Hepatic stellate cell (primary cell): ENCODE measurements at regions not wholly inside any gene's neighbourhood (a gene's known extent, or its start where the extent isn't known, plus 50 kb on each side); places are given as distances from the start of the nearest gene placed in this dataset.

ENCODE experiments used
- DNase-seq: peaks from one replicate; pipeline ENCODE4 v3.0.0; 2011; ENCODE audit warnings: low spot score

GRCh38 chr17:79369001-79369400 is 241.8 kb downstream of the RBFOX3 start:
- DNase-seq: no peak

DNA sequence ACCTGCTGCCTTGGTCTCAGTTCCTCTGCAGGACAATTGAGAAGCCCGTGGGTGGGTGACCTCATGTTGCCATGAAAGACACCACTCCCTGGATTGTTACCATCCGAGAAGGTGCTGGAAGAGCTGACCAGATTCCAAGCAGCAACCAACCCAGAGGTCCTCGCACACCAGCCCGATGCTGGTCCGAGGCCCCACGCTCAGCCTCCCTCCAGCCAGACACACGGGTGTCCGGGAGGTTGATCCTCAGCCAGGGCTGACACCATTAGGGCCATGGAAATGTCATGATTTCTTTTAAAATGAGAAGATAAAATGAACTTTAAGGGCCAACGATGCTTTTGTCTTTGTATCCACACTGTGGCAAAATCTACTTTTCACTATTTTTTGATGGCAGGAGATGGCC is 242.3 kb downstream of the RBFOX3 start:
- no peak for DNase-seq

DNA sequence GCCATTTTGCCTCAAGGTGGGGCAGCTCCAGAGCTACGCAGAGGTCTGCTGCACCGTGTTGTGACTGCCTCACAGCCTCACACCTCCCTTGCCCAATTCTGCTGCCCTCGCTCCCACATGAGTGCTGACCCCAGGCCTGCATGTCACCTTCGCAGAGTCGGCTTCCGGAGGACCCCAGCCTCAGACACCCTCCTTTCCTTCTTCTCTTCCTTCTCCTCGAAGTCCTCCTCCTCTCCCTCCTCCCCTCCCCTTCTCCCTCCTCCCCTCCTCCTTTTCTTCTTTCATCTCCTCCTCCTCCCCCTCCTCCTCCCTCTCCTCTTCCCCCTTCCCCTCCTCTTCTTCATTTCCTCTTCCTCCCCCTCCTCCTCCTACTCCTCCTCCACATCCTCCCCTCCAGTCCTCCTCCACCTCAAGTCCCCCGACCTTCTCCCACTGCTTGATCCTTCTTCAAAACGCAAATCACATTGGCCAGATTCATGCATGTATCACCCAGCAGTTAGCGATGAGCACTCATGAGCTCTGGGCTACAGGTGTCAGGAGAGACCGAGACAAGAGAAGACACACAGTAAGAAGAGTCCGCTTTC is 243.8 kb downstream of the RBFOX3 start:
- no peak for DNase-seq

DNA sequence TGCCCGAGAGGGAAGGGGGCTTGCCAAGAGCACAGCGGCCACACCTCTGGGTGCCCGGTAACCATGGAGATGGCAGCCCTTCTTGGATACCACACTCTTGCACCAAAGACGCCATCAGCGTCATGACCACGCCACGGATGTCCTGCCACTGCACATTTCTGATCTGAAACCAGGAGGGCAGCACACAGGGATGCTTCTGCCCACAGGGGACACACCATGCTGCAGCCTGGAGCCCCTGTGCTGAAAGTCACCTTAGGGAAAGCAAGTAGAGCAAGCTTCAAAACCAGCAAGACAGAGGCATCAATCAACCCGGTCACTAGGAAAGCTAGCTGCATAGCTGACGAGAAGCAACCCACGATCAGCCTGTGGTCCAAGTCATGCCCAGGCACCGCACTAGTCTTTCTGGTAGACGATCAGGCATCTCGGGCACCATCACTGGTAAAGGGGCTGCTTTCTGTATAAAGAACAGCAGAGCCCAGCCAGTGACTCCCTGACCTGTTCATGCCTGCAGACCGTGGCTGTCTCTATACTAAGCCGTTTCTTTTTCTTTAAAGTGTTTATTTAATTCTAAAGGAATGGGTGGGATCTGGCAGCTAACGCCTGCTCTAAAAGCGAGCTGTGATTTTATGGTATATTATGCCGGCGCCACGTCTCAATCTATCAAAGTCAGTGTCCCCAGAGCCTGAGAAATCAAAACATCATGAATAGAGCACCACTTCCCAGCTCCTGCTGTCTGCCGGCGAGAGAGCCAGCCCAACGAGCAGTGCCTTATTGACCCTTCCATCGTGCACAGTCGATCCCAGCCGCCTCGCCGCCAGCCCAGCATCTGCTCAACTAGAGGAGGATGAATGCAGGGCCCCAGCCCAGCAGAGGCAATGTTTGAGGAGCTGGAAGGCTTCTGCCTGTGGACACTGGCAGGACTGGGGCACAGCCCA is 244.7 kb downstream of the RBFOX3 start:
- DNase-seq: no peak

DNA sequence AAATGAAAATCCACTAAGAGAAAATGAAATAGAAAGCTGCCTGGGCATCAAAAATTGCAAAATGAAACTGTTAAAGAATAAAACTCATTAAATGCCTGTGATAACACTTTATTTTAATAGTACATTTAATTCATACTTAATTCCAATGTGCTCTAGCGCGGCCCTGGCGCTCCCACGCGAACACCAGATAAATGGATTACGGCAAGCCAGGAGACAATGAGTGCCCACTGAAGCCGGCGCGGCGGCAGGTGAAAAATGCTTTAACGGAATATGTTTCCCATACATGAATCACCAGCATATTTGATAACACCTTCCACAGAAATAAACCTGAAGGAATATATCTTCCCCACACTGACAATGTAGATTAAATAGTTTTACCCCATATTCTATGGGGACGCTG is 245.5 kb downstream of the RBFOX3 start:
- DNase-seq: no peak

- no peak for DNase-seq
These were observed 246.3 kb downstream of the RBFOX3 start for GRCh38 chr17:79364315-79365094.

GRCh38 chr17:79363552-79364275 is 247.1 kb downstream of the RBFOX3 start:
- DNase-seq: no peak

- DNase-seq: no peak
These were observed 248.0 kb downstream of the RBFOX3 start for GRCh38 chr17:79362772-79363305.

GRCh38 chr17:79361873-79362771 is 248.7 kb downstream of the RBFOX3 start:
- no peak for DNase-seq

DNA sequence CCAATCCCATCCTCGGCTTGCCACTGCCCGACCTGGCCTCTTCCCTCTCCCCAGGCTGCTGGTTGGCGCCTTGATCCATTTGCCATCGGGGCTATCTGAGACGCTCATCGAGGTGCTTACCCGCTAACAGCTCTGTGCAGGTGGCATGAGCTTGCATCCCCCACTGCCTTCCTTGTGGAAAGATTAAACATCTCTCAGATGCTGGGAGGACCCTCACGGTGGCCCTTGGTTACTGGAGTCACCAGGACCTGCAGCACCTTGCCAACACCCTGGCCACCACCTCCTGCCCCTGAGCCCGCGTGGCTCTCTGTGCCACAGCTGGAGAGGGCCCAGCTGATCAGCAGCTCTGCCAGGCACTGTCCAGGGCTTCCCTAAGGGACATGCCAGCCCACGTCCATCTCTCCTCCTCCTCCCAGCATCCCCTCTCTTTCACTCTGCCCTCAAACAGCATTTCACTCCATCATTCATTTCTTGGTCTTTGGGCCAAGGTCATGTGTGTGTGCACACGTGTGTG is 249.6 kb downstream of the RBFOX3 start:
- no peak for DNase-seq

- DNase-seq: no peak
These were observed 250.7 kb downstream of the RBFOX3 start for GRCh38 chr17:79360196-79360595.

DNA sequence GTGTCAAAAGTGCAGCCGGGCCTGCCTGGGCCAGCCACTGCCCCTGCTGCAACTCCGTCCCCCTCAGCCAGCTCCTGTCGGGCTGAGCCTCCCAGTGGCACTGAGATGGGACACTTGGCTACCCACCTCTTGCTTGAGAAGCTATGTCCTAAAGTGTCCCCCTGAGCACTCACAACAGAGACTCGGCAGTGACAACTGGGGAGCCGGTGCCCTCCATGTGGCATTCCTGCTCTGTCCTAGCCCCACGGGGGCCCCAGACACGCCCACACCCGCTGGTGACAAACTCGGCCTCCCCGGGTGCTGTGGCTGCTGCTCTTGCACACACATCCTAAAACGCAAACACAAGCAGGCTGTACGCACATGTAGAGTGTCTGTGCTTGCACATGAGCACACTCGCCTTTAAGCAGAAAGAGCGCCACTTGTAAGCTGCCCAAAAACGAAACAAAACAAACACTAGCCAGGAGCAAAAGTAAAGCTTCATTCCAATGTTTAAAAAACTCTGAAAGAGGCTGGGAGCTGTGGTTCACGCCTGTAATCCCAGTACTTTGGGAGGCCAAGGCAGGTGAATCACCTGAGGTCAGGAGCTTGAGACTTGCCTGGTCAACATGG is 253.9 kb downstream of the RBFOX3 start:
- no peak for DNase-seq

GRCh38 chr17:79355165-79355564 is 255.7 kb downstream of the RBFOX3 start:
- no peak for DNase-seq

GRCh38 chr17:79354173-79354820 is 256.6 kb downstream of the RBFOX3 start:
- no peak for DNase-seq

GRCh38 chr17:79353548-79353947 is 257.3 kb downstream of the RBFOX3 start:
- DNase-seq: no peak

DNA sequence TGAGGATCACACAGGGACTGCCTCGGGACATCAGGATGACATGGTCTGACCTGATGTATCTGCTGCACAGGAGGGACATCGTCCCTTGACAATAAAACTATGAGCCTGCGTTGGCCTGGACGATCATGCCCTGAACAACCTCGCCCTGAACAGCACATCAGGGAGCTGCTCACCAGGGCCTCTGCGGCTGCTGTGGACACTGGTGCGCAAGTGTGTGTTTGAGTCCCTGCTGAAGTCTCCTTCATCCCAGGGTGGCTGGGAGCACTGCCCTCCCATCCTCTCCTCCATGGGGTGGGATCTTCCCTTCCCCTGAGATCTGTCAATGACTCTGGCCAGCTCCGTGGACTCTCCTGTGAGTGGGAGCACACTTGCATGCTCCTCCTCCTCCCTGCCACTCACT is 257.8 kb downstream of the RBFOX3 start:
- DNase-seq: no peak

GRCh38 chr17:79350533-79350932 is 260.3 kb downstream of the RBFOX3 start:
- no peak for DNase-seq

- DNase-seq: no peak
These were observed 261.1 kb downstream of the RBFOX3 start for GRCh38 chr17:79349506-79350400.

GRCh38 chr17:79342376-79342775 is 267.8 kb downstream of the ENGASE start:
- DNase-seq: no peak
